ENCODE measurements at regions not wholly inside any gene's neighbourhood (a gene's known extent, or its start where the extent isn't known, plus 50 kb on each side); places are given as distances from the start of the nearest gene placed in this dataset.

DNA sequence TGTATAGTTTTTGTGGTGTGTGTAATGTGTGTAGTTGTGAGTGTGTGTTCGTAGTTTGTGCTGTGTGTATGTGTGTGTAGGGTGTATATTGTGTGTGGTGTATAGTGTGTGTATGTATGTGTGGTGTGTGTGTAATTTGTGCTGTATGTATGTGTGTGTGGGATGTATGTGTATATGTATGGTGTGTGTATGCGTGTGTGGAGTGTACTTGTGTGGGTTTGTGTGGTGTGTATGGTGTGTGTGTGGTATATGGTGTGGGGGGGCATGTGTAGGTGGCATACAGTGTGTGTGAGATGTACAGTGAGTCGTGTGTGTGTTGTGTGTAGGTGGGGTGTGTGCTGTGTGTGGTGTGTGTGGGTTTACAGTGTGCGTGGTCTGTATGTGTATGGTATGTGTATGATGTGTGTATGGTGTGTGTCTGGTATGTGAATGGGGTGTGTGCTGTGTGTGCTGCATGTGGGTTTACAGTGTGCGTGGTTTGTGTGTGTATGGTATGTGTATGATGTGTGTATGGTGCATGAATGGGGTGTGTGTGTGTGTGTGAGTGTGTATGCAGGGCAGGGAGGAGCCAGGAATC is 125.2 kb downstream of the GADD45G start:
- Histone ChIP-seq H3K27me3 (ENCODE audit: control insufficient read depth, insufficient read depth, low read length) (no peaks in the 10 kb centered on the region), H3K4me3 (ENCODE audit: low read length) (no peak overlapping the region), H3K9me3 (ENCODE audit: control insufficient read depth, low read depth, low read length) (no peaks in the 10 kb centered on the region), H3K9ac (ENCODE audit: low read length) (no peak overlapping the region), H3K36me3 (ENCODE audit: control insufficient read depth, low read depth, low read length) (no peaks in the 10 kb centered on the region), H3K27ac (ENCODE audit: low read length) (no peak overlapping the region), H3K4me1 (ENCODE audit: control insufficient read depth, low read depth, low read length) (peaks cover 4% of the 10 kb centered on the region)

DNA sequence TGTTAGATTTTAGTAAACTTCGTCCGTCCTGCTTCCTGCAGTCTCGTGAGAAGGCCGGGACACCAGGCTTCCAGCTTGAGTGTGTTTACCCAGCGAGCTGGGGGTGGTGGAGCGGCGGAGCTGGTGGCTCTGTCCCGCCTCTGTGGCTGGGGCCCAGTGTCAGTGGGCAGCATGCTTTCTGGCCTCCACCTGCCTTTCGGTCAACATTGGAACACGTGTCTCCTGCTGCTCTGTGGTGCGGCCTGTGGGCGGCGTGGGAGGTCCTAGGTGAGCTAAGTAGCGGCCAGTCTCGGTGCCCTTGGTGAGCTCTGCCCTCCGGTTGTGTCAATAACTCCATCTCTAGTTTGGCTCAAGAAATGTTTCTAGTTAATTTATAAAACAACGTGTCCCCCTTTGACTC is 125.9 kb downstream of the GADD45G start:
- H3K9me3 ChIP-seq (ENCODE audit: control insufficient read depth, low read depth, low read length), result no peaks in the 10 kb centered on the region
- H3K27ac ChIP-seq (ENCODE audit: low read length), result no peak overlapping the region
- H3K4me3 ChIP-seq (ENCODE audit: low read length), result no peak overlapping the region
- H3K4me1 ChIP-seq (ENCODE audit: control insufficient read depth, low read depth, low read length), result peaks cover 4% of the 10 kb centered on the region
- H3K36me3 ChIP-seq (ENCODE audit: control insufficient read depth, low read depth, low read length), result no peaks in the 10 kb centered on the region
- no peaks in the 10 kb centered on the region for H3K27me3 ChIP-seq (ENCODE audit: control insufficient read depth, insufficient read depth, low read length)
- no peak overlapping the region for H3K9ac ChIP-seq (ENCODE audit: low read length)

DNA sequence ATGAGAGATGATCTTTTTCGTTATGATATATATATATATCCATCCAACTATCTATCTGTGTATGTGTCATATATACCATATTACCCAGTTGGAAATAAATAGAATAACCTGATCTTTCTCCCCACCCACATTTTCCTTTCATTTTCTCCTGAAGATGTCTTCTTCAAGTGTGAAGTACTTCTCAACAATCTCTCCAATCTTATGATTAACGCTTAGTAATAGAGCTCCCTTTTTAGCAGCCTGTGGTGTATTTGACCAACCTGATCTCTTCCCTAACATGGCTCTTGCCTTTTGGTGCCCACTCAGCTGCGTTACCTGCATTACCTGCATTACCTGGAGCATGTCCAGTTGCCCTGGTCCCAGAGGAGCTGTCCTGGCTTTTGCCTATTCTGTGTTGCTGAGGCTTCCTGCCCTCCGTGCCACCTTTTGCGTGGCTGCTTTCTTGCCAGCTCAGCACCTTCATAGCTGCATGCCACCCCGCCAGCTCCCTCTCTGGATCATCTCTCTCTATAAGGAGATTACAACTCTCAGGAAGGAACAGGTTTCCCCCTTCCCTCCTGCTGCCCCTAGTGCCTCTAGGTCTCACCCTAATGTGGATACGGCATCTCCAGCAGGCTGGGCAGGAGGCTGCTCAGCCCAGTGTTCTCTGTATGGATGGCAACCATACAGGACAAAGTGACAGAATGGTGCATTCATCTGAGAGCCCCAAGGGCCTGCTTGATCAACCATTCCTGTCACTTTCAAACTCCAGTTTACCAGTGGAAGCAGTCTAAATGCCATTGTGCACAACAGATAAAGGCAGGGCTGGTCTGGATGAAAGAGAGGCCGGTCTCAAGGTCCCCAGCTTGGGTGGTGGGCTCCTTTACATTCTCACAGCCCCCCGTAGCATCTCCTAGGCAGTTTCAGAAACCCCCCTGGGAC is 126.7 kb downstream of the GADD45G start:
- Histone ChIP-seq H3K4me1 (ENCODE audit: control insufficient read depth, low read depth, low read length) (peaks cover 4% of the 10 kb centered on the region), H3K4me3 (ENCODE audit: low read length) (no peak overlapping the region), H3K36me3 (ENCODE audit: control insufficient read depth, low read depth, low read length) (no peaks in the 10 kb centered on the region), H3K9ac (ENCODE audit: low read length) (no peak overlapping the region), H3K27ac (ENCODE audit: low read length) (no peak overlapping the region), H3K27me3 (ENCODE audit: control insufficient read depth, insufficient read depth, low read length) (no peaks in the 10 kb centered on the region), H3K9me3 (ENCODE audit: control insufficient read depth, low read depth, low read length) (no peaks in the 10 kb centered on the region)

DNA sequence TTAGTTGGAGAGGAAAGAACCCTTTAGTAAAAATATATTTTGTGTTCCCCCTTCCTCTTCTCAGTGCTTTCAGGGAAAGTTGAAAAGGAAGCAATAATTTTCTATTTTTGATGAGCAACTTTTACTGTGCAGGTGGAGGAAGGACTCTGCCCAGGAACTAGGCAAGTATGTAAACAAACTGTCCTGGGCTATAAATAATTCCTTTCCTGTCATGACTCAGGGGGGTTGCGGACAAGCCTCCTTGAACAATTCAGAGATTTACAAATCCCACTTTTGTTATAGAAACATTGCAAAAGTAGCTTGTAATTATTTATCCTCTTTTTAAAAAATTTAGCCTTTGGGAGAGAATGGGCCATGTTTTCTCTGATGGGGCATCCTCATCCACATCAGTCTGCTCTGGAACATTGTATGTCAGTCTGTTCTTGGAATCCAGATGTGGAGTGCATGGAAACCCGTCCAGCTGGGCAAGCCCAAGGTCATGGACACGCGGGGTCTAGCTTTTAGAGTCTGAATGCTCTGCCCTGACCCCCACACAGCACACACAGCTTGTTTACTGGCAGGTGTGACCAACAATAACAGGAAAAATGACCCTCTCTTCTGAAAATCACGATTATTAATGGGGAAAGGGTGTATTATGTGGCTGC is 127.6 kb downstream of the GADD45G start:
- H3K36me3 ChIP-seq (ENCODE audit: control insufficient read depth, low read depth, low read length), result no peaks in the 10 kb centered on the region
- H3K9me3 ChIP-seq (ENCODE audit: control insufficient read depth, low read depth, low read length), result no peaks in the 10 kb centered on the region
- no peaks in the 10 kb centered on the region for H3K27me3 ChIP-seq (ENCODE audit: control insufficient read depth, insufficient read depth, low read length)
- H3K9ac ChIP-seq (ENCODE audit: low read length), result no peak overlapping the region
- H3K4me3 ChIP-seq (ENCODE audit: low read length), result no peak overlapping the region
- H3K4me1 ChIP-seq (ENCODE audit: control insufficient read depth, low read depth, low read length), result peaks cover 4% of the 10 kb centered on the region
- H3K27ac ChIP-seq (ENCODE audit: low read length), result no peak overlapping the region

DNA sequence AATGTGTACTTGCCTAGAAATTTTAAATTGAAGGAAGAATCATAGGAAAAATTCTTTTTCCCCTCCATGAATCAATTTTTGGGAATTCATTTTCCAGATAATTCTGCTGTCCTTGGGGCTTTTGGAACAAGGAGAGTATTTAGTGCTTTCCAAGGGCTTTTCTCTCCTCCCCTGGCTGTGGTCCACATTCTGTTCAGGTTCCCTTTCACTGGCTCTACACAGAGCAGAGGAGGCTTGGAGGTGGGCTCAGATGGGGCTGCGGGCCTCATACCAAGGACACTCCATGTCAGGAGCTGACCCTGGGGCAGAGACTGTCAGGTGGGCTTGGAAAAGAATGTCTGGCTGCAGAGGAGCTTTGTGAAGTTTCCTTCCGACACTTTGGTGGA is 128.1 kb downstream of the GADD45G start:
- H3K9ac ChIP-seq (ENCODE audit: low read length), result no peak overlapping the region
- no peaks in the 10 kb centered on the region for H3K36me3 ChIP-seq (ENCODE audit: control insufficient read depth, low read depth, low read length)
- no peak overlapping the region for H3K4me3 ChIP-seq (ENCODE audit: low read length)
- peaks cover 4% of the 10 kb centered on the region for H3K4me1 ChIP-seq (ENCODE audit: control insufficient read depth, low read depth, low read length)
- no peak overlapping the region for H3K27ac ChIP-seq (ENCODE audit: low read length)
- no peaks in the 10 kb centered on the region for H3K27me3 ChIP-seq (ENCODE audit: control insufficient read depth, insufficient read depth, low read length)
- H3K9me3 ChIP-seq (ENCODE audit: control insufficient read depth, low read depth, low read length), result no peaks in the 10 kb centered on the region

DNA sequence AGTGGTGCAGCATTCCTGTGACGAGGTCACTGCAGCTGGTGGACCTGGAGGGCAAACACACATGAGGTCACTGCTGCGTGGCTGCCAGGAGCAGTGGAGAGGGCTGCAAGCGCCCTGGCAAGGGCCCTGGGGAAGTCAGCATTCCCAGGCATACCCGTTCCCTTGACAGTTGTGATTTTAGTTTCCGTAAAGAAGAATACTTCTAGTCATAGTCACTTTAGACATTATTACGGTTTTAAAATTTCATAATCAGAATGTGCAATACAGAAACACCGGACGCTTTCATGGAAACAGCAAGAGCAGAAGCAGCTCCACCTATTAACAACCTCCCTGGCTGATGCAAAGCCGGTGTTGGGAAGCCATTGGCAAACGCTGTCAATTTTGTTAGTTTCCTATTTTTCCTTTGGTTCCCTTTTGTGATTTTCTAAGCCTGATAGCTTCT is 129.8 kb downstream of the GADD45G start:
- no peaks in the 10 kb centered on the region for H3K27me3 ChIP-seq (ENCODE audit: control insufficient read depth, insufficient read depth, low read length)
- H3K27ac ChIP-seq (ENCODE audit: low read length), result no peak overlapping the region
- no peaks in the 10 kb centered on the region for H3K9me3 ChIP-seq (ENCODE audit: control insufficient read depth, low read depth, low read length)
- no peaks in the 10 kb centered on the region for H3K36me3 ChIP-seq (ENCODE audit: control insufficient read depth, low read depth, low read length)
- no peaks in the 10 kb centered on the region for H3K4me1 ChIP-seq (ENCODE audit: control insufficient read depth, low read depth, low read length)
- H3K9ac ChIP-seq (ENCODE audit: low read length), result no peak overlapping the region
- no peak overlapping the region for H3K4me3 ChIP-seq (ENCODE audit: low read length)

DNA sequence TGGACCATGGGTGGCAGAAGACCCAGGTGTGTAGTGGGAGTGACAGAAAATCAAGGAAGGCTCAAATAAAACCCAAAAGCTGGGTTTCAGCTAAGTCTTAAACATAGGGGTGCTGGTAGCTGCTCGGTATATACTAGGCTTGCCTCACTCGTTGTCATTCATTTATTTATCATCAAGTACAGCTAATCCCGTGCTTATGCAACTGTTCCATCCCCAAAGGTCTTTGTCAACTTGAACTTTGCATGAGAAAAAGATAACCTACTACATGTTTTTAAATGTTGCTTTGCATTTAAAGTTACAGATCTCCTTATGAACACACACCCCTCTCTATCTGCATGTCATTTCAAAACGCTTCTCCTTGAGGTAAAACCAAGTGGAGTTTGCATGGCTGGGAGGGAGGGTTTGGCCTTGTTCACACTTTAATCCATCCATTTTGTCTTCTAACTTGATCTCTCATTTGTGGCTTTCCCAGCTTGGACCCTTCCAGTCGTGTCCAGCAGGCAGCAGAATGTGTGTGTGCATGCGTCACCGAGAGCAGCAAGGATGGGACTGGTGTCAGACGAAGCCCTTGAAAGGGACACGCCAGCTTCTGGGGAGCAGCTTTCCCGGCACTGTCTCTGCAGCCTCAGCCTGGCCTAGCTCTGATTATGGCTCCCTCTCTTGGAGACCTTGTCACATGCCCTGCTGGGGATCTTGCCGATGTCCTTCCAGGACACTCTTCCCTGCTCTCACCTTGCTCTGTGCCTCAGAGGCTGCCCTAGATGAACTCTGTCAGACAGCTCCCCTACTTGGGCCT is 133.5 kb downstream of the GADD45G start:
- Histone ChIP-seq H3K27me3 (ENCODE audit: control insufficient read depth, insufficient read depth, low read length) (no peaks in the 10 kb centered on the region), H3K27ac (ENCODE audit: low read length) (no peak overlapping the region), H3K9ac (ENCODE audit: low read length) (no peak overlapping the region), H3K4me3 (ENCODE audit: low read length) (no peak overlapping the region), H3K4me1 (ENCODE audit: control insufficient read depth, low read depth, low read length) (peaks cover 4% of the 10 kb centered on the region), H3K9me3 (ENCODE audit: control insufficient read depth, low read depth, low read length) (no peaks in the 10 kb centered on the region), H3K36me3 (ENCODE audit: control insufficient read depth, low read depth, low read length) (no peaks in the 10 kb centered on the region)

DNA sequence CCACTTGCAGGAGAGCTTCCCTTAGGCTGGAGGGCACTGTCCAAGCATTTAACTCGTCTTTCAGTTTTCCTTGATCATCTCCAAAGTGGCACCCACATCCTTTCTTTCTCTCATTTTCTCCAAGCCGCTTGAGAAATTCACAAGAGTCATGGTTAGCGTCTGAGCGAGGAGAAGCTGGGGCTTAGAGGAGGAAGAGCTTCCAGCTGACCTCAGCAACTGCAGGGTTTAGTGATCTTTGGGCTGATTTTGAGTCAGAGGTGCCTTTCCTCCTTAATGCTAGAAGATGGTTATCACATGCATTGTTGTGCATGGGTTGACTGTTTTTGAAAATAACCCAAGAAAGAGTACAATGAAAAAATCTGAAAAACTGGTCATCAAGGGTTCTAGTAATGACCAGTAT is 134.7 kb downstream of the GADD45G start:
- peaks cover 12% of the 10 kb centered on the region for H3K4me1 ChIP-seq (ENCODE audit: control insufficient read depth, low read depth, low read length)
- H3K9me3 ChIP-seq (ENCODE audit: control insufficient read depth, low read depth, low read length), result no peaks in the 10 kb centered on the region
- H3K4me3 ChIP-seq (ENCODE audit: low read length), result no peak overlapping the region
- no peak overlapping the region for H3K9ac ChIP-seq (ENCODE audit: low read length)
- no peaks in the 10 kb centered on the region for H3K27me3 ChIP-seq (ENCODE audit: control insufficient read depth, insufficient read depth, low read length)
- H3K27ac ChIP-seq (ENCODE audit: low read length), result no peak overlapping the region
- H3K36me3 ChIP-seq (ENCODE audit: control insufficient read depth, low read depth, low read length), result no peaks in the 10 kb centered on the region

DNA sequence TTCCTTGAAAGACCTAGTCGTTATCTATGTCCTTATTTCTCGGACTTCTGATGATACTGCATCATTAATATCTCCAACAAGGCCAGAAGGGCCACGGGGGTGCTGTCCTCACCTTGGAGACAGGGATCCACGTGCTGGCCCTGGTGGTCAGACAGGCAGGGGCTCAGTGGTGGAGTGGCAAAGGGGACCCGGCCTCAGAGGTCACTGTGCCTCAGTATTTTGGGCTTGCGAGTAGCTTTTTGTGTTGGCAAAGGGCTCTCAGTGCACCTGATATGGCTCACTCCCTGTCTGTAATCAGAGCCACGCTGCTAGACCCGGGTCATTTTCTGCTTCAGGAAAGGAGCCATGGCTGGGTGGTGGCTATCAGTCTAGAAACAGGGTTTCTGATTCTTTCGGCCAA is 135.1 kb downstream of the GADD45G start:
- Histone ChIP-seq H3K27ac (ENCODE audit: low read length) (no peak overlapping the region), H3K4me1 (ENCODE audit: control insufficient read depth, low read depth, low read length) (peaks cover 12% of the 10 kb centered on the region)

DNA sequence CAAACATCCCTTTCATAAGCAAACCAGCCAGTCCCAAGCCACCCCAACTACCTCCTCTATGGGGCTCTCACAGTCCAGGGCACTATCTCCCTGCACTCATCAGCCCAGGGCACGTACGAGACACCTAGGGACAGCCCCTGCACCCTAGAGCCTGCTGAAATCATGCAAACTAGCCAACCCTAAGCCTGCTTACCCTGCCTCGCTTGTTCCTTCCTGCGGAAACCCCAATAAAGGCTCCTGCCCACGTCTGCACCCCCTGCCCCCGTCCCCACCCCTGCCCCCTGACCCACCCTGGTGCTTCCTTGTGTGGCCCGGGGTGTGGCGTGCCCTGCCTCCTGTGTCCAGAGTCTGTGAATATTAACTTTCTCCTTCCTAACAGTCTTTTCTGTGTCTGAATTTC is 135.9 kb downstream of the GADD45G start:
- Histone ChIP-seq H3K27me3 (ENCODE audit: control insufficient read depth, insufficient read depth, low read length) (no peaks in the 10 kb centered on the region), H3K4me3 (ENCODE audit: low read length) (no peak overlapping the region), H3K9me3 (ENCODE audit: control insufficient read depth, low read depth, low read length) (no peaks in the 10 kb centered on the region), H3K9ac (ENCODE audit: low read length) (no peak overlapping the region), H3K4me1 (ENCODE audit: control insufficient read depth, low read depth, low read length) (peaks cover 12% of the 10 kb centered on the region), H3K27ac (ENCODE audit: low read length) (no peak overlapping the region), H3K36me3 (ENCODE audit: control insufficient read depth, low read depth, low read length) (no peaks in the 10 kb centered on the region)

More for the DNA sequence above, 135.1 kb downstream of the GADD45G start:
- Histone ChIP-seq H3K36me3 (ENCODE audit: control insufficient read depth, low read depth, low read length) (no peaks in the 10 kb centered on the region), H3K4me3 (ENCODE audit: low read length) (no peak overlapping the region), H3K27me3 (ENCODE audit: control insufficient read depth, insufficient read depth, low read length) (no peaks in the 10 kb centered on the region), H3K9ac (ENCODE audit: low read length) (no peak overlapping the region), H3K9me3 (ENCODE audit: control insufficient read depth, low read depth, low read length) (no peaks in the 10 kb centered on the region)

DNA sequence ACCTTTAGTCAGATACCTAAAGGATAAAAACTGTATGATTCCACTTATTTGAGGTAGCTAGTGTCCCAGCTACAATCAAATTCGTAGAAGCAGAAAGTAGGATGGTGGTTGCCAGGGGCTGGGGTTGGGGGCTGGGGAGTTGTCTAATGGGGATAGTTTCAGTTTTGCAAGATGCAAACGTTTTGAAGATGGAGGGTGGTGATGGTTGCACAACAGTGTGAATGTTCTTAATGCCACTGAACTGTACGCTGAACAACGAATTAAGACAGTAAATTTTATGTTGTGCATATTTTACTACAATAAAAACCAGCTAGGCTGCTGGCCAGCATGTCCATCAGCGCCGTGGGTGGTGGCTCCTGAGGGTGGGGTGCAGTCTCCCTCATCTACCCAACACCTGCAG is 137.8 kb downstream of the GADD45G start:
- Histone ChIP-seq H3K27ac (ENCODE audit: low read length) (no peak overlapping the region), H3K9me3 (ENCODE audit: control insufficient read depth, low read depth, low read length) (no peaks in the 10 kb centered on the region), H3K27me3 (ENCODE audit: control insufficient read depth, insufficient read depth, low read length) (no peaks in the 10 kb centered on the region), H3K4me1 (ENCODE audit: control insufficient read depth, low read depth, low read length) (peaks cover 12% of the 10 kb centered on the region), H3K4me3 (ENCODE audit: low read length) (no peak overlapping the region), H3K36me3 (ENCODE audit: control insufficient read depth, low read depth, low read length) (no peaks in the 10 kb centered on the region), H3K9ac (ENCODE audit: low read length) (no peak overlapping the region)
